Activated CD8-positive, alpha-beta memory T cell treated with anti-CD3 and anti-CD28 coated beads, Interleukin-2, amount 10 ng/mL, durations not matched to agents 7 days and 5 days (primary cell): ENCODE measurements at regions not wholly inside any gene's neighbourhood (a gene's known extent, or its start where the extent isn't known, plus 50 kb on each side); places are given as distances from the start of the nearest gene placed in this dataset.
"Not testable (repeated sequence)": the region's sequence is repeated elsewhere in the genome, so short reads cannot be mapped to it uniquely, and the experiment has no call there.

Experiments
- ATAC-seq: fragments of 150-1000 bp; cut with Tn5 transposase; one replicate; pipeline ENCODE4 v1.10.0; 2021; ENCODE audit warnings: moderate library complexity
- CTCF ChIA-PET: fragments of 350-600 bp; sonication (Branson Sonifier 250); formaldehyde crosslinking; loops from one replicate; lab custom pipeline; 2021; ENCODE audit warnings: antibody characterized with exemption; lab: Charles Lee
- DNase-seq: peaks from one replicate; pipeline ENCODE4 v3.0.0-alpha.2; 2020
- H3K27ac Mint-ChIP-seq: one replicate; pipeline ENCODE4 v1.8.0; 2021; ENCODE audit warnings: mild to moderate bottlenecking, mixed read lengths
- H3K27me3 Mint-ChIP-seq: one replicate; pipeline ENCODE4 v1.8.0; 2021; ENCODE audit warnings: mixed read lengths
- H3K36me3 Mint-ChIP-seq: one replicate; pipeline ENCODE4 v1.8.0; 2021; ENCODE audit warnings: mild to moderate bottlenecking, mixed read lengths
- H3K4me1 Mint-ChIP-seq: one replicate; pipeline ENCODE4 v1.8.0; 2021; ENCODE audit warnings: mixed read lengths
- H3K4me3 Mint-ChIP-seq: one replicate; pipeline ENCODE4 v1.8.0; 2021; ENCODE audit warnings: mild to moderate bottlenecking, moderate library complexity, mixed read lengths
- H3K9me3 Mint-ChIP-seq: one replicate; pipeline ENCODE4 v1.8.0; 2022; ENCODE audit warnings: low read depth, mixed read lengths

DNA sequence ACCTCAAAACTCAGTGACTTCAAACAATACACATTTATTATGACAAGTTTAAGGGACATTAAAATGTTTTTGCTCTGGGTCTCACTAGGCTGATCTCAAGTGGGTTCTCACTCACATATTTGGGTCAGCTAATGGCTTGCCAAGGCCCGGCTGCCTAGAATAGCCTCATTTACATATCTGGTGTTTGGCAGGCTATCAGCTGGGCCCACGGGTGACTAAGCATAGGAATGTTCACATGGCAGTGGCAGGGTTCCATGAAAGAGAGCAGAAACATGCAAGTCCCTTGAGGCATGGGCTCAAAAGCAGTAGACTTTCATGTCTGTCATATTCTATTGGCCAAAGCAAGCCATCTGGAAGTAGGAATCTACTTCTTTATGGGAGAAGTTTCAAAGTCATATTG is 492.6 kb downstream of the KCNT2 start:
- no peak overlapping the region for H3K4me3 Mint-ChIP-seq
- no peaks in the 10 kb centered on the region for H3K9me3 Mint-ChIP-seq
- CTCF ChIA-PET: no interaction called here
- H3K27me3 Mint-ChIP-seq: no peaks in the 10 kb centered on the region
- H3K27ac Mint-ChIP-seq: no peak overlapping the region
- ATAC-seq: no peak
- no peaks in the 10 kb centered on the region for H3K4me1 Mint-ChIP-seq
- no peak for DNase-seq
- no peaks in the 10 kb centered on the region for H3K36me3 Mint-ChIP-seq

DNA sequence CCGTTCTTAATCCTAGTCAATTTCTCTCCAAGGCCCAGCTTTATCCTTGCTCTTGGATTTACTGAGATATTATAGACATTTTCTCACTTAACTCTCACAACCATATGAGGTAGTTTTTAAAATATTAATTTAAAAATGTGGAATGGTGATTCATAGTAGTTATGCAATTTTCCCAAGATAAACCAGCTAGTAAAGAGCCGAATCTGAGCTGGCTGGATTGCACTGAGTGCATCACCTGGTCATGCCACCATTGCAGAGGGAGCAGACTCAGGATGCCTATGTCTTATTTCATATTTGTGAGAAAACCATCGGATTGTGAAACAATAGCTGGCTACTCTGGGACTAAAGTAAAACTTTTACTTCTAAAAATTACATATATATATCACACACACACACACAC is 494.0 kb downstream of the KCNT2 start:
- Mint-ChIP-seq H3K27me3 (no peaks in the 10 kb centered on the region), H3K9me3 (no peaks in the 10 kb centered on the region)
- CTCF ChIA-PET: no interaction called here

GRCh38 chr1:196108990-196109389 is 499.2 kb downstream of the KCNT2 start:
- CTCF ChIA-PET, H3K4me1 Mint-ChIP-seq, H3K9me3 Mint-ChIP-seq: not testable (repeated sequence)

More for the DNA sequence above, 494.0 kb downstream of the KCNT2 start:
- ATAC-seq (no peak), DNase-seq (no peak)
- no peaks in the 10 kb centered on the region for H3K4me1 Mint-ChIP-seq
- no peak overlapping the region for H3K27ac Mint-ChIP-seq
- no peak overlapping the region for H3K4me3 Mint-ChIP-seq
- H3K36me3 Mint-ChIP-seq: no peaks in the 10 kb centered on the region

GRCh38 chr1:196105901-196106300 is 502.3 kb downstream of the KCNT2 start:
- Mint-ChIP-seq H3K27me3 (no peaks in the 10 kb centered on the region), H3K4me3 (no peak overlapping the region), H3K27ac (no peak overlapping the region), H3K4me1 (no peaks in the 10 kb centered on the region), H3K9me3 (peaks cover 11% of the 10 kb centered on the region), H3K36me3 (no peaks in the 10 kb centered on the region)
- DNase-seq: no peak
- CTCF ChIA-PET: no interaction called here
- ATAC-seq: no peak

More at GRCh38 chr1:196108990-196109389, 499.2 kb downstream of the KCNT2 start:
- H3K27ac Mint-ChIP-seq, H3K27me3 Mint-ChIP-seq, ATAC-seq, H3K36me3 Mint-ChIP-seq, DNase-seq, H3K4me3 Mint-ChIP-seq: not testable (repeated sequence)

DNA sequence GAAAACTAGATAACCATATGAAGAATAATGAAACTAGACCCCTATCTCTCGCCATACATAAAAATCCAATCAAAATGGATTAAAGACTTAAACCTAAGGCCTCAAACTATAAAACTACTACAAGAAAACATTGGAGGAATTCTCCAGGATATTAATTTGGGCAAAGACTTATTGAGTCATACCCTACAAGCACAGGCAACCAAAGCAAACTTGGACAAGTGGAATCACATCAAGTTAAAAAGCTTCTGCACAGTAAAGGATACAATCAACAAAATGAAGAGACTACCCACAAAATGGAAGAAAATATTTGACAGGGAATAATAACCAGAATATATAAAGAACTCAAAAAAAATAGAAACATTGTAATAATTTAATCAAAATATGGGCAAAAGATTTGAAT is 505.4 kb downstream of the KCNT2 start:
- DNase-seq: no peak
- H3K4me1 Mint-ChIP-seq: no peaks in the 10 kb centered on the region
- no peaks in the 10 kb centered on the region for H3K36me3 Mint-ChIP-seq
- CTCF ChIA-PET: no interaction called here
- no peaks in the 10 kb centered on the region for H3K27me3 Mint-ChIP-seq
- H3K4me3 Mint-ChIP-seq: no peak overlapping the region
- ATAC-seq: no peak
- no peak overlapping the region for H3K27ac Mint-ChIP-seq
- peaks cover 14% of the 10 kb centered on the region for H3K9me3 Mint-ChIP-seq

- Mint-ChIP-seq H3K27ac (no peak overlapping the region), H3K9me3 (peaks cover 11% of the 10 kb centered on the region)
Measured at GRCh38 chr1:196098000-196098399, 510.2 kb downstream of the KCNT2 start.

DNA sequence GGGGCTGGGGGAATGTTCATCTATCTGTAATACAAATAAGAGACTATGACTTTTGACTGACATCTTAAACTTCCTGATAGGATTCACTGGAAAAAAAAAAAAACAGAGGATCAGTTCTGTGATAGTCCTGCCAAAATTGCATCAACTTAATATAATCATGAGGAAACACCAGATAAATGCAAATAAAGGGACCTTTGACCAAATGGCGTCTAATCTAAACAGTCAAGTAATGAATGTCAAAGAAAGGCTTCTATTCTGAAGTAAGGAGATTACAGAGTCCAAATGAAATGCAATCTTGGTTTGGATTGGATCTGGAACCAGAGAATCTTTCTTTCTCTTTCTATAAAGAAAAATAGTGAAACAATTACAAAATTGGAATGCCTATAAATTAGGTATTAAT is 513.4 kb downstream of the KCNT2 start:
- no peaks in the 10 kb centered on the region for H3K9me3 Mint-ChIP-seq
- no peak overlapping the region for H3K4me3 Mint-ChIP-seq
- CTCF ChIA-PET: no interaction called here
- no peaks in the 10 kb centered on the region for H3K27me3 Mint-ChIP-seq
- DNase-seq (no peak), ATAC-seq (no peak)
- no peaks in the 10 kb centered on the region for H3K36me3 Mint-ChIP-seq
- no peak overlapping the region for H3K27ac Mint-ChIP-seq
- H3K4me1 Mint-ChIP-seq: no peaks in the 10 kb centered on the region

More at GRCh38 chr1:196098000-196098399, 510.2 kb downstream of the KCNT2 start:
- CTCF ChIA-PET: interaction anchor here (1.3 kb wide), 1 partner anchor 29 kb away, joined by 4 read pairs; no protein-coding TSS in a partner anchor
- no peaks in the 10 kb centered on the region for H3K36me3 Mint-ChIP-seq
- no peaks in the 10 kb centered on the region for H3K27me3 Mint-ChIP-seq
- H3K4me3 Mint-ChIP-seq: no peak overlapping the region
- DNase-seq (no peak), ATAC-seq (no peak)
- no peaks in the 10 kb centered on the region for H3K4me1 Mint-ChIP-seq

GRCh38 chr1:196091397-196092135 is 516.7 kb downstream of the KCNT2 start:
- H3K27ac Mint-ChIP-seq: no peak overlapping the region
- ATAC-seq (no peak), DNase-seq (no peak)
- CTCF ChIA-PET: no interaction called here
- no peaks in the 10 kb centered on the region for H3K27me3 Mint-ChIP-seq
- H3K4me3 Mint-ChIP-seq: no peak overlapping the region
- H3K4me1 Mint-ChIP-seq: no peaks in the 10 kb centered on the region
- no peaks in the 10 kb centered on the region for H3K9me3 Mint-ChIP-seq
- no peaks in the 10 kb centered on the region for H3K36me3 Mint-ChIP-seq

- no peaks in the 10 kb centered on the region for H3K9me3 Mint-ChIP-seq
- H3K36me3 Mint-ChIP-seq: no peaks in the 10 kb centered on the region
- H3K4me1 Mint-ChIP-seq: no peaks in the 10 kb centered on the region
- no peak for DNase-seq
- CTCF ChIA-PET: no interaction called here
- ATAC-seq: no peak
- no peaks in the 10 kb centered on the region for H3K27me3 Mint-ChIP-seq
- no peak overlapping the region for H3K27ac Mint-ChIP-seq
- H3K4me3 Mint-ChIP-seq: no peak overlapping the region
Measured at GRCh38 chr1:196090226-196090625, 518.0 kb downstream of the KCNT2 start.

DNA sequence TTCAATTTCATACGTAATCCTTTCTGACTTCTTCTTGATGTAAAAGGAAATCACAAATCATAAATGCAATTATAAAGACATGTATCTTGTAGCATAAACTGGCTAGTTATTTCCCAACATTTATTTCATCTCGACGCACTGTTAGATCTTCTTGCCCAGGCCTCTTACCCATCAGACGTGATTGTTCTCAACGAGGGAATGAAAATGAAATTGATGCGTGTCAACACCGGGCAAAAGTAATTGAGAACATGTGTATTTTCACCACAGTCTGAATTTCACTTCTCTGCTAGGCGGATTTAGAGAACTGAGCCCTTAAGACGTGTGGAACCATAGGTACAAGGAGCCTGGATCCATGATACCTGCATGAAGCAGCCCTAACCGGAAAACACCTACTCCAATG is 519.7 kb downstream of the KCNT2 start:
- no peak for DNase-seq
- no peak for ATAC-seq
- CTCF ChIA-PET: no interaction called here
- Mint-ChIP-seq H3K9me3 (no peaks in the 10 kb centered on the region), H3K4me3 (no peak overlapping the region), H3K27me3 (no peaks in the 10 kb centered on the region), H3K4me1 (no peaks in the 10 kb centered on the region), H3K36me3 (no peaks in the 10 kb centered on the region), H3K27ac (no peak overlapping the region)

GRCh38 chr1:196078691-196079090 is 529.5 kb downstream of the KCNT2 start:
- no peak for ATAC-seq

DNA sequence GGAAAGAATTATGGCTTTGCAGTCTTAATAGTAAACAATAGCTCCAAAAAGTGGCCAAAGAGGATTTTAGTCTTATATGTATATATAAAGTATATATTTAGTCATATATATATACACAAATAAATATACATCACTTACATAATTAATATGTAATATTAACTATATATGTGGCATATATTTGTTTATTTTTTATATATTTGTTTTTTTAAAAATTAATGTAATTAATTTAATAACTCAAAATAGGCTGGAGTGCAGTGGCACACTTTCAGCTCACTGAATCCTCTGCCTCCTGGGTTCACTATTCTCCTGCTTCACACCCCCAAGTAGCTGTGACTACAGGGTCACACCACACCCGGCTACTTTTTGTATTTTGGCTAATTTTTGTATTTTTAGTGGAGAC is 532.6 kb downstream of the KCNT2 start:
- no peaks in the 10 kb centered on the region for H3K27me3 Mint-ChIP-seq
- ATAC-seq (no peak), DNase-seq (no peak)
- H3K4me1 Mint-ChIP-seq: no peaks in the 10 kb centered on the region
- no peak overlapping the region for H3K27ac Mint-ChIP-seq
- no peak overlapping the region for H3K4me3 Mint-ChIP-seq
- CTCF ChIA-PET: no interaction called here
- no peaks in the 10 kb centered on the region for H3K36me3 Mint-ChIP-seq
- H3K9me3 Mint-ChIP-seq: no peaks in the 10 kb centered on the region

More at GRCh38 chr1:196078691-196079090, 529.5 kb downstream of the KCNT2 start:
- Mint-ChIP-seq H3K4me1 (no peaks in the 10 kb centered on the region), H3K4me3 (no peak overlapping the region), H3K27ac (no peak overlapping the region), H3K9me3 (no peaks in the 10 kb centered on the region), H3K27me3 (no peaks in the 10 kb centered on the region), H3K36me3 (no peaks in the 10 kb centered on the region)
- DNase-seq: no peak
- CTCF ChIA-PET: no interaction called here

GRCh38 chr1:196074182-196074581 is 534.1 kb downstream of the KCNT2 start:
- no peak overlapping the region for H3K27ac Mint-ChIP-seq
- no peaks in the 10 kb centered on the region for H3K36me3 Mint-ChIP-seq
- H3K4me1 Mint-ChIP-seq: no peaks in the 10 kb centered on the region
- CTCF ChIA-PET: no interaction called here
- H3K9me3 Mint-ChIP-seq: no peaks in the 10 kb centered on the region
- H3K4me3 Mint-ChIP-seq: no peak overlapping the region
- no peak for ATAC-seq
- no peaks in the 10 kb centered on the region for H3K27me3 Mint-ChIP-seq
- no peak for DNase-seq

- no peaks in the 10 kb centered on the region for H3K4me1 Mint-ChIP-seq
- H3K27ac Mint-ChIP-seq: no peak overlapping the region
- CTCF ChIA-PET: no interaction called here
- no peaks in the 10 kb centered on the region for H3K27me3 Mint-ChIP-seq
- no peak overlapping the region for H3K4me3 Mint-ChIP-seq
- DNase-seq: no peak
- no peaks in the 10 kb centered on the region for H3K9me3 Mint-ChIP-seq
- H3K36me3 Mint-ChIP-seq: no peaks in the 10 kb centered on the region
- no peak for ATAC-seq
Measured at GRCh38 chr1:196071447-196071846, 536.8 kb downstream of the KCNT2 start.
